ENCODE measurements at regions not wholly inside any gene's neighbourhood (a gene's known extent, or its start where the extent isn't known, plus 50 kb on each side); places are given as distances from the start of the nearest gene placed in this dataset.
A peak's percentile ranks its signal among the peaks of the same experiment; 100 is the strongest.

- Histone ChIP-seq H3K4me2 (ENCODE audit: insufficient read depth, insufficient read length, low read length) (no peak overlapping the region), H3K27me3 (ENCODE audit: insufficient read depth, low read length) (no peaks in the 10 kb centered on the region), H2BK20ac (ENCODE audit: low read depth, low read length, poor library complexity, severe bottlenecking) (no peak overlapping the region), H2AK5ac (ENCODE audit: insufficient read length, low read length) (no peak overlapping the region), H3K18ac (ENCODE audit: insufficient read length, low read depth, low read length) (no peak overlapping the region), H3K56ac (ENCODE audit: insufficient read length, low read depth, low read length) (no peak overlapping the region), H2BK15ac (ENCODE audit: low read depth, low read length) (no peak overlapping the region), H4K8ac (replicated peaks; ENCODE audit: insufficient read length, low read depth, low read length) (no peak overlapping the region), H3K79me1 (ENCODE audit: insufficient read depth, low read depth, low read length, poor library complexity, severe bottlenecking) (no peaks in the 10 kb centered on the region), H2AFZ (ENCODE audit: low read length) (no peak overlapping the region), H3K4me1 (ENCODE audit: insufficient read depth, low read length) (peaks cover 2% of the 10 kb centered on the region; the same call in 1 of the 2 replicates), H3K23me2 (ENCODE audit: insufficient read length, low read depth, low read length, poor library complexity, severe bottlenecking) (no peaks in the 10 kb centered on the region), H3K23ac (ENCODE audit: insufficient read length, low read depth, low read length) (no peak overlapping the region), H4K91ac (ENCODE audit: insufficient read length, low read depth, low read length) (no peak overlapping the region), H3K14ac (ENCODE audit: insufficient read depth, low read length) (no peak overlapping the region), H2BK5ac (ENCODE audit: insufficient read length, low read length) (no peak overlapping the region), H2BK12ac (ENCODE audit: insufficient read length, low read depth, low read length) (no peak overlapping the region), H3K9ac (ENCODE audit: extremely low read depth, insufficient read length, low read length) (no peak overlapping the region), H4K20me1 (ENCODE audit: control insufficient read depth, insufficient read depth, insufficient read length) (no peaks in the 10 kb centered on the region), H3K79me2 (ENCODE audit: insufficient read depth, low read length) (no peaks in the 10 kb centered on the region), H3K9me3 (ENCODE audit: control insufficient read depth, low read depth, low read length) (no peaks in the 10 kb centered on the region), H2BK120ac (ENCODE audit: low read depth, low read length, poor library complexity, severe bottlenecking) (no peak overlapping the region), H3K4ac (ENCODE audit: low read depth, low read length) (no peak overlapping the region), H4K5ac (ENCODE audit: insufficient read length, low read depth, low read length) (no peak overlapping the region), H3K27ac (ENCODE audit: insufficient read length, low read depth, low read length) (no peak overlapping the region), H3T11ph (ENCODE audit: low read length) (no peak overlapping the region)
- Mint-ChIP-seq H3K36me3 (ENCODE audit: insufficient read depth in 1 of 3, low read depth in 3 of 3) (peaks cover 4 to 17% (median 7%) of the 10 kb centered on the region in 3 experiments; a peak in 6 of 7 replicates), H3K27me3 (ENCODE audit: low read depth) (no peaks in the 10 kb centered on the region), H3K4me3 (no peak overlapping the region), H3K9me3 (peaks cover 10 to 12% of the 10 kb centered on the region in 2 experiments; a peak in 4 of 5 replicates), H3K27ac (0 out of 7 replicates have a peak overlapping the region, but pooled peaks of 1 of the 3 experiments have one; percentile 22), H3K4me1 (peaks cover 18 to 21% of the 10 kb centered on the region in 2 experiments)
- no peak for DNase-seq
- no CpG with 5 or more reads among the region's 1 CpG for WGBS (ENCODE audit: extremely low coverage, insufficient read length, low lambda C conversion rate)
- TF ChIP-seq CTCF (conservative IDR thresholded peaks at IDR 0.05) = no peak
These were observed 198.5 kb upstream of the COL8A1 start for GRCh38 chr3:99439892-99440291.
